ENCODE measurements at regions not wholly inside any gene's neighbourhood (a gene's known extent, or its start where the extent isn't known, plus 50 kb on each side); places are given as distances from the start of the nearest gene placed in this dataset.

DNA sequence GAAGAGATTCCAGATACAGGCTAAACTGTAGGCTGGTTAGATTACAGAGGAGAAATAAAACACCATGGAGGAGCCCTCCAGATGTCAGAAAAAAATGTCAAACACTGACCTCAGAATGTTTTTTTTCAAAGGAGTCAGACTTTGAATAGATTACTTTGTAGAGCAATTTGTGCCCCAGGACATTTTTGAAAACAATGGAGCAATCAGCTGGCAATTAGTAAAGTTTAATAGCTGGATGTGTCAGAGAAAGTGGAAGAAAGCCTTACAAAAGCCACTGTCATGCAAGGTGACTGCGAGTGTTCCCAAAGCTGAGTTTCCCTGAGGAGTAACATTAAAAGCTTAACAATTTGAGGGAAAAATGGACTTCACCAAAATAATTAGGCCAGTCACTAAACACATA is 417.8 kb upstream of the CTNND2 start:
- no peak for DNase-seq

DNA sequence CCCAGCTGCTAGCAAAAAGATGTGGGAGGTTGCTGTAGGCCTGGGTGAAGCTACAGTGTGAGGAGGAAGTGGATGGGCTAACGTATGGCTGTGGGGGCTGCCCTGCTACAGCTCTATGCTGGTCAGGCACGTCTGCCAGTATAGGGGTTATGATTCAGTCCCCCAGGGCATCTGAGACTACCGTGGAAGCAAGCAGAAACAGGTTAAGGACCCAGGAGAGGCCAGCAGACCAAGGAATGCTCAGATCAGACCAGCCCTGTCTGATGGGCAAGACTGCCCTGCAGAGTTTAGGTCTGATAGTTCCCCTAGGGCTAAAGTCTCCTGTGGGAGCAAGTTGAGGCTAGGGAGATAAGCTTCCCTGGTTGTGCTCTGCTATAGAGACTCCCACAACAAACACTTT is 416.1 kb upstream of the CTNND2 start:
- DNase-seq = no peak

DNA sequence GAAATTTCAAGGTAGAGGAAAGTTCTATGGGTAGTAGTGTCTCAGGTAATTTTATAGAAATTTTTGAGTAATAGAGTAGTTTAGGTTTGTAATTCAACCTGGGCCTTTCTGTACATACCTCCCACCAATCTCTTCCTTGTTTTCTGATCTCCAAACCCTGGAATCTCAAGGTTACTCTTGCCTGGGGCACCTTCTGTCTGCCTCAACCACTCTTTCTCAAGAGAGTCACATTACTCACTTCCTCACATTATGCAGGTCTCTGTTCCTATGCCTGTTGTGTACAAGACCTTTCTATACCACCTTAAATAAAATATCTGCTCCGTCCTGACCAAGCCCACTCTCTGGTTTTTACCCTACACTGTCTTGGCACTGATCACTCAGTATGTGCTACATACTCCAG is 412.6 kb upstream of the CTNND2 start:
- DNase-seq = no peak

DNA sequence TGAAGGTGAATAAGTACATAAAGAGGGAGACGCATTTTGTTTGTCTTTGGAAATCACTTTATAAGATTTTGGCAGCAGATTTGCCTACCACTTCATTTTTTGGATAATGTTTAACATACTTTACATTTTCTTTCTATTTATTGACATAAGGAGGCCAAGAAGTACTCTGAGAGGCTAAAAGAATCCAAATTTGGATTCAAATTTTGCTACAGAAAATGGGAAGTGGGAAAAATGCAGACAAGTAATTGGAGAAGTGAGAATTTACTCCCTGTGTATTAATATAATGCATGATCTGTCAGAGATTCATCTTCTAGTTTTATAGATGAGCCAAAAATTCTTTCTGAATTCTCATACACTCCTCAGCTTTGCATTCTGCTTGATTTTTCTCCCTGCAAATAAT is 411.2 kb upstream of the CTNND2 start:
- DNase-seq = no peak

DNA sequence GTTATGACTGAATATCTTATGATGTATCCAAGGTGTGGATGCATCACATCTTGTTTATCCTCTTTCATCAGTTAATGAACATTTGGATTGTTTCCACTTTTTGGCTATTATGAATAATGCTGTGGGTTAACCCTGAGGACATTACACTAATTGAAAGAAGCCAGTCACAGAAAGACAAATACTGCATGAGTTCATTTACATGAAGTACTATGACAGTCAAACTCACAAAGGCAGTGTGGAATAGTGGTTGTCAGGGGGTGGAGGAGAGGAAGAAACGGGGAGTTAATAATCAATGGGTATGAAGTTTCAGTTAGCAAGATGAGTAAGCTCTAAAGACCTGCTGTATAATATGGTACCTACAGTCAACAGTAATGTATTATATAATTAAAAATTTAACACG is 409.4 kb upstream of the CTNND2 start:
- DNase-seq = no peak

DNA sequence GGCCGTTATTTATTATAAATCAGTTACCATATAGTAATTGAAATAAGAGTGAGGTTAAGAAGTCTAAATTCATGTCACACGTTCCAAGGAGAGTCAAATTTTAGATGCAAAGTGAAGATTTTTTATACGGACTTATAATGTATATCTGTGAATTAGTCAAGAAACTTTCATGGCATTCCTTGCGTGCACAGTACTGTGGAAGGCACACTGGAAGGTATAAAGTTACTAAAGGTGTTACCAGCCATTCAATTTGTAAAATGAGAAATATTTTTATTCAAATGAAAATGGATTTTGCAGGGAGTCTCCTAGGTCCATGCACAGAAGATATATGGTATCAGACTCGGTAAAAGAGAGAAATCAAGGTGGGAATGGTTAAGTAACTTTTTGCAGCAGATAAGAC is 408.1 kb upstream of the CTNND2 start:
- no peak for DNase-seq

DNA sequence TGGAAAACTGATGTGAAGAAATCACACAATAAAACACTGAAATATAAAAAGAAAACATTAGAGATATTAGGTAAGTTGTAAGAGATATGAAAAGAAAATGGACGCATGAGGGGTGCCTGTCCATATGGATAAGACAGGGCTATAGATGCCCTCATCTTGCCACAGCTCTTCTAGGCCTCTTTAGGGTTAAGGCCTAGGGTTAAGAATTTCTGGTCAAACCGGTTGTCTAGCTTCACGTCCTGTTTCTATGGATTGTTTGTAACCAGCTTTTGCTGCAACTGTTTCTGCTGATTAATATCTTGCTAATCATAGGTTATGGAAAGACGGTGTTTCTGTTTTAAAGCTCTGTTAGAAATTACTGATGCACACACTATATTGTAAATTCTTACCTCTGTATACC is 389.9 kb upstream of the CTNND2 start:
- DNase-seq = no peak

DNA sequence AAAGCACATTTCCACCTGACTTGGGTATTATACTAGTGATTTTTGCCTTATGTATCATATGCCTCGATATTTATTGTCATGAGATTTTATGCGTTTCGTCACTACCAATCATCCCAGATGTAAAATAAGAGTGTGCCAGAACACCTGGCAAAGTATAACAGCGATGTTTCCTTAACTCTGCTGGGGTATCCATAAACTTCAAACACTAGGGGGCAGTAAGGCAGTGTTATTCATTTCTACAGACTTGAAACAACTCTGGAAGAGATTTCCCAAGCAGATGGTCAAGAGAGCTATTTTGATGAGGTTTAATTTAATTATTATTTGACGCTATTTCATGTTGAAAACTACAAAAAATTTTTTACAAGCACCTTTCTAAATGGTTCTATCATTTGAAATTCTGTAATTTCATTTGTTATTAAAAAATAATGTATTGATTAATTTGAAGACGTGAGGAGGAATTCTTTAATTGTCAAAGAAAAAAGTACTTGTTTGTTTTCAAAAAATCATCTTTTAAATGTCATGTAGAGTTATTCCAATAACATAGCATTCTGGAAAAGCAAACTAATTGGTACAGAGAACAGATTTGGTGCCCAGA is 388.5 kb upstream of the CTNND2 start:
- peak; percentile 45 for DNase-seq

DNA sequence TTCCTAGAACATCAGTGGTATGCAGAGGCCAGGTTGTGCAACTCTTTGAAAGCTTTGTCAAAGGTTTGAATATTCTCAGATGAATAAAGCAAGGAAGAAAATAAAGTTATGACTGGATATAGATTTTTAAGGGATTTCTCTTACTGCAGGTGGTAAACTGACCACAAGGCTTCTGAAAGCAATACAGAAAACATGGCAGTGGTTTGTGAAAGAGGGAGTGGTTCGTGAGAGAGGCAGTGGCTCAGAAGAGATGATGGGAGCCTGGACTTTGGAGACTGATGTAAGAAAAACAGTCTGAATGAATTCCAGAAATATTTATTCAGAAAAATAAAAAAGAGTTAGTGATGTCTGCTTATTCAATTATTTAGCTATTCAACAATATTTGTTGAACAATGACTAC is 380.4 kb upstream of the CTNND2 start:
- no peak for DNase-seq

DNA sequence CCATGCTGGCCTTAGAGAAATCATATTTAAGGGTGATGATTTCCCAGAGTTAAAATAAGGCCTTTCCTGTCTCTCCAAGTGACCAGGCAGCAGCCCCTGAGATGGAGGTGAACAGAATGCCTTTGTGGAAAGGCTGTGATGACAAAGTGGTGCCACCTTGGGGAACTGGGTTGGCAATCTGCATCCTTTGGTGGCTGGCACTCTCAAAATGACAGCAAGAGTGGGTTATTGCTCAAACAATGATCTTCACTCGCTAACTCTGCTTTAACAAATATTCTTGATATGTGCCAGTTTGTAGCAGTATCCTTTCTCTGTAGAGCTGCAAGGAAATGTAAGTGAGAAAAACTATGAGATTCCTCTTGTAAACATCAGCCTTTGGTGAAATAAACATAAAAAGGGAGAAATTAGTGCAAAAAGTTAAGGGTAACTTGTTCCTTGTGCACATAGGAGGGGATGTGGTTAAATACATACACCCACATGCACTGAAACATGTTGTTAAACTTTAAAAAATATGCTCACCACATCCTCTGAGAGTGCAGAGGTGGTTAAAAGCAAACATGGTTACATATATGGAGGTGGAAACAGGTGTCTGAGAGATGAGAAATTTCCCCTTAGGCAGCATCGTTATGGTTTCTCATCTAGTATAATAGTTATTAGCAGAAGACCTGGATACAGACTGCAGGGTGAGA is 373.4 kb upstream of the CTNND2 start:
- no peak for DNase-seq

DNA sequence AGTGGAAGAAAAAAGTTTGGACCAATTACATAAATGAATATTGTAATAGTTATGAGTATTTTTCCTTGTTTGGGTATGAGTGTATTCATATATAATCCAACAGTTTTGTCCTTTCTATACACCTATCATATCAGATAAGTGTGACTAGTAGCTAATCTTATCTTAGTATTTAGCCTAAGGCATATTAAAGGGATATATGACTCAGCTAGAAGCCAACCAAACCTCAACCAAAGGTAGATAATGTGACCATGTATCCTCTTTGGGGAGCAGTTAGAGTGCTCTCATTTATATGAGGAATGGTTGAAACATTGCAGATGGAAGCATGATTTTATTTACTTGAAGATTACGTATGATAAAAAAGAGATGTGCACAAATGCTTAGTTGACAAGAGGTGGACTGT is 370.0 kb upstream of the CTNND2 start:
- DNase-seq = no peak

DNA sequence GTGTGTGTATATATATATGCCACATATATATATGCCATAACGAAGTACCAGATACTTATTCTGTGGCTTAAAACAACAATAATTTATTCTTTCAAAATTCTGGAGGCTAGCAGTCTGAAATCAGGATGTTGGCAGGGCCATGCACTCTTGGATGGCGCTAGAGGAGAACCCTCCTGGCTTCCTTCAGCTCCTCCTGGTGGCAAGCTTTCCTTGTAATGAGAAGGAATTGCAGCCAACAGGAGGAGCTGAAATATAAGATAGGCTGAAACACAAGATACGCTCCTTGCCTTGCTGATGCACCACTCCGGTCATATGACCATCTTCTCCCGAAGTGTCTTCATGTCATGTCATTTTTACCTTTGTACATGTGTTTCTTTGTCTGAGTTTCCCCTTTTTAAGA is 368.1 kb upstream of the CTNND2 start:
- DNase-seq = no peak

DNA sequence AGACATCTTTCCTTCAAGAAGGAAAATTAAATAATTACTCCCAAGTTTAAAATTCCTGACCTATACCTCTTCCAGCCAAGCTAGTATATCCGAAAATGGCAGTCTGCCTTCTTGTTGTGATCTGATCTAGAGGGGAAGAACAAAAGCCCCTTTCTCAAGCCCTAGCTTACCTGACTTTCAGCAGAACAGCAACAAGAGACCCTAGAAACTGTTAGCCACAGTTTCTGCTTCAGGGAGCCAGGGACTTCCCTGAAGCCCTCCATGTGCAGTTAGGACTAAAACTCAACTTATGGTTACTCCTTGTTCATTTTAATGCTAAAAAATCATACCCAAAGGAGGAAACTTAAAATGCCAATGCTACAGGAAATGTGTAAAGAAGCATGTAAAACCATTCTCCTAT is 366.7 kb upstream of the CTNND2 start:
- no peak for DNase-seq

DNA sequence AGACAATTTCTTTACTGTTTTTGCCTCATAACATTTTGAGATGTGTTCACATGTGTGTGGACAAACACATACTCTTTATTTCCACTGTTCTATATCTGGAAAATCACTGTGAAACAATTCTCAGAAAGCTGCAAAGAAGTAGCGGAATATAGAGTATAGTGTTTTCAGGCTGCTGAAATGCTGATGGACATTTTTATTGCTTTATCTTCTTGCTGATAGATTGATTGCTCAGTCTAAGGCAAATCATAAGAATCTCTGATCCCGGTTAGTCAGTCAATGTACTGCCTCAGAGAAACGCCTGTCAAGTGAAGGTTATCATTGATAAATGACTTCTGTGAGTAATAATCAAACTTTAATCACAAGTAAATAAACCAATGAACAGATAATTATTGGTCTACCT is 364.9 kb upstream of the CTNND2 start:
- DNase-seq = no peak

DNA sequence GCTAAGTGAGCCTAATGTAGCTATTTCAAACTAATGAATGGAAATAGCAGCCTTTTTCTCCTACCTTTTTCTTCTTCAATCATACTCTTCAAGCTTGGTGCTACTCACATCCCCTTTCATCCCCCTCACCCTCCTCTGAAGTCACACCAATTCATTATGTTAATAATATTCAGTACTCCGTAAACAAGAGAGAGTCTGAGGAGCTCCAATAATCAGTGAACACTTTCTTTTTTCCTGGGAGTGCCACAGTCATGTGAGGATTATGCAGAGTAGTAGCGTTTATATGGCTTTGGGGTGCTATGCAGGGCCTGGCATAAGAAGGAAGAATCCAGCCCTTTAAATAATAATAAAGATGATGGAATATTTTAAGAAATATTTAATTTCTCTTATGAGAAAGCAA is 354.3 kb upstream of the CTNND2 start:
- no peak for DNase-seq

DNA sequence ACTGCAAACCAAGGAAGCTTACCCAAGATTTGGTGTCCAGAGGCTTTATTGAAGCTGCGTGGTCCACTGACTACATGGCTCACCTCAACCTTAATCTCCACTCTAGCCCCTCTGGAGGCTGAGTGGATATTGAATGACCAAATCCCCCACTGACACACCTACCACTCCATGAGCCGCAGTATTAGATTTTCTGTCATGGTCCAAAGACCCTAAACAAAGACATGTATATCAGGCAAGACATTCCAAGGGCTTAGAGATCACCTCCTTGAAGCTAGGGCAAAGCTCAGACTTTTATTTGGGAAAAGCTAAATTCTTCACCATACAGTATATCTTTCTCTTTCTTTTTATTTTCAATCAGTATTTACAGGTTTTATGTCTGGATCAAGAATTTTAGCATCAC is 346.2 kb upstream of the CTNND2 start:
- DNase-seq = no peak

DNA sequence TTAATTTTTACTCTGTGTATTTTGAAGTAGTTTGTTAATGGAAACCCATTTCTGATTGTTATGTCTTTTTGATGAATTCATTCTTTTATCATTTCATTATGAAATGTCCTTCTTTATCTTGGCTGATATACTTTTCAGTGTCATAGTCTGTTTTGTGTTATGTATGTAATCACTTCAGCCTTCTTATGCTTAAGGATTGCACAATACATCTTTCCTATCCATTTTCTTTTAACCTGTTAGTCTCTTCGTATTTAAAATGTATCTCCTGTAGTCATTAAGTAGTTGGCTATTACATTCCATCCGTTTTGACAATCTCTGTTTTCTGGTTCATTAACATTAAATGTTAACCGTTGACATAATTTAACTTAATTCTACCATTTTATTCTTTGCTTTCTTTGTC is 344.6 kb upstream of the CTNND2 start:
- no peak for DNase-seq

DNA sequence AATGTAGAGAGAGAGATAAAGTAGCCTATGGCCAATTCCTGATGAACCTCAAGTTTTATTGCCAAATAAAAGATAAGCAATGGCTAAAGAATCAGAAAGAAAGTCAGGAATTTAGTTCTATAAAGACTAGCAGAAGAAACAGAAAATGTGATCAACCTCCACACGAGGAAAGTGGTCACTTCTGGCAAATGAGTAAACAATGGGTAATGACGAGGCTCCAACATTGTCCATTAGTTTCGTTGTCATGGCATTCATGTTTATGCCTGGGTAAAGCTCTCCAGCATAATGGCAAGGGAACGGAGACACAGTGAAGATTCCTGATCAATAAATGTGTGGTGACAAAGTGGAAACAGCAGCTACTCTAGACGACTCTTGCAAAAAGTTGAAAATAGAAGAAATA is 341.8 kb upstream of the CTNND2 start:
- DNase-seq = no peak

DNA sequence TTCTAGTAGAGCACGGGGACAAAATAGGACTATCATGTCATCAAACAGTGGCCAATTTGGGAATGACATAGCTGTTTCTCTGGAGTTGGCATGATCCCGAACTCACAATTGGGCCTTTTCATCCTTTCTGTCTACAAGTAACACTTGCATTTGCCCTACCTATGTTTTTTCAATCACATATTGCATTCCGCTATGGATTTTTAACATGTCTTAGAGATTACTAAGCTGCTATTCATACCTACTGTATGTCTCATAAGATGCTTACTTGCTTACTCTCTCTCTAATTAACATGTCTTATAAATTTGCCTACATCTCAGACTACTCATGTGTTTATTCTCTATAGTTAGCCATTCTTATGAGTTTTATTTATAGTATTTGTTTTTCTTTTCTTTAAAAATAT is 341.2 kb upstream of the CTNND2 start:
- no peak for DNase-seq

DNA sequence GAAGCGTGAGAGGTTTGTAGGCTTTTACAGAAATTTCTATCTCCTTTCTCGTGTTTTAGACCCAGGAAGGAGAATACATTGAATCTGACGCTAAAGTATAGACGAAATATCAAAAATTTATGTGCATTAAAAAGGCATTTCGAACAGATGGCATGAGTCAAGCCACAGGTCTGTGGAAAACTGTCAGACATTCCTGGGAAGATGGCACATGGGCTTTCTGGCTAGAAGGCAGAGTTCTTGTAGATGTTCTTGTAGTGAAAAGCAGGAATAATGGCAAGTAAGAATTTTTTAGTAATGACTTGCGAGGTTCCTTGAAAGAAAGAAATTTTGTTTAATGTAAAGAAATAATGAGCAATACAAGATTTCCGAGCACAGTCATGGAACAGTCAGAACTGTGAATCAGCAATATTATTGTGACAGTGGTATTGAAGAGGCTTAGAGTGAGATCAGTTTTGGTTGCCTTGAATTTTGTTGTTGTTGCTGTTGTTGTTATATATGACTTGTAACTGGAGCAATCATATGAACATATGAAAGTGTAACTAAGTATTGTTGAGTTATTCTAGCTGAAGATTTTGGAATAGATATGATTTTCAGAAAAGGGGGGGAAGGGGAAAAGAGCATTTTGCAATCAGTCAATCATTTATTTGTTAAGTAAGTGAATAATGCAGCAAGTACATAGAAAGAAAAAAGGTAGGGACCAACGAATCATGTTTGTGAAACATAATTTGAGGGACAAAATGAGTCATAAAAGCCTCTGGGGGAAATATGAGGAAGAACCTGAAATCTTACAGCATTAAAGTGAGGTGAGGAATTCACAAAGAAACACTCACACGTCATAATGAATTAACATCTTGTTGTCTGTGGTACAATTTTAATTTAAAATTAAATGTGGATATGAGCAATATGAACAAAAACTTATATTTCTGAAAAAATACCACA is 339.0 kb upstream of the CTNND2 start:
- no peak for DNase-seq

DNA sequence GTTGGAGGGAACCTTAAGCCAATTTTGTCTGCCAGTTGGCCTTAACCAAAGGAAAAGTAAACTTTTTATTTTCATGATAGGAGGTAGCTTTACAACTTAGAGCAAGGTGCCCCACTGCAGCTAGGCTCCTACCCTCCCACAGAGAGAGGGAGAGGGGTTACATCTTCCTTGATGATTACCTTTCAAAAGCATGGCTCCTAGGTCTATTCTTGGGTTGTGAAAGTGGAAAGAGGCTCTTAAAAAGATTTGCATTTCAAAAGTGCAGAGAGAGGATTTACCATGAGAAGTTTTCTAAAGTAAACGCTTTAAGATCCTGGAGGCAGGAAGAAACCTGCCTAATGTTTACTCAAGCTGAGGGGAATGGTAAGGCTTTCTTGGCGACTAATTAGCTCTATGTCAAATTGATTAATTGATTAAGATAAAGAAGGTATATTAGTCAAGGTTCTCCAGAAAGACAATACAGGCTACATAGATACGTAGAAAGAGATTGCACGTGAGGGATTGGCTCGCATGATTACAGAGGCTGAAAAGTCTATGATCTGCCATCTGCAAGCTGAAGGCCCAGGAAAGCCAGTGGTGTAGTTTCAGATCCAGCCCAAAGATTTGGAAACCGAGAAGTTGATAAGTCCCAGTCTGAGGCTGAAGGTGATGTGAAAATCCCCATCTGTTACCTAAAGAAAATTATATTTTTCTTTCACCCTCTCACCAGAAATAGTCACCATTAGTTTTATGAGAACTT is 333.8 kb upstream of the CTNND2 start:
- DNase-seq = no peak

DNA sequence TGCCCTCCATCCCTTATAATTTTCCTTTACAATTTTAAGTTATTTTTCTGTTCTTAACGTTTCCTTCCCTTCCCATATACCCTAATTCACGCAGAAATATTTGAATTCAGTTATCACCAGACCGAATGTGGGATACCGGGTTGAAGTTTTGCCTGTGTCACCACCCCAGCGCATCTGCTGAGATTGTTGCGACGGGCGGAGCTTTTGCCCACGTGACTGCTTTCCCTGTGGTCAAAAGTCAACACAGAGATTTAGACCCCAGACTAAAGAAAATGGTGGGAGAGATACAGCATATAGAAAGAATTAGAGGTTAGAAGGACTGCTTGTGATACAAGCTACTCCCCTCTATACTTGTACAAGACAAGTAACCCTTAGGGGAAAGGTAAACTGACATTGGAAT is 326.4 kb upstream of the CTNND2 start:
- DNase-seq = no peak

DNA sequence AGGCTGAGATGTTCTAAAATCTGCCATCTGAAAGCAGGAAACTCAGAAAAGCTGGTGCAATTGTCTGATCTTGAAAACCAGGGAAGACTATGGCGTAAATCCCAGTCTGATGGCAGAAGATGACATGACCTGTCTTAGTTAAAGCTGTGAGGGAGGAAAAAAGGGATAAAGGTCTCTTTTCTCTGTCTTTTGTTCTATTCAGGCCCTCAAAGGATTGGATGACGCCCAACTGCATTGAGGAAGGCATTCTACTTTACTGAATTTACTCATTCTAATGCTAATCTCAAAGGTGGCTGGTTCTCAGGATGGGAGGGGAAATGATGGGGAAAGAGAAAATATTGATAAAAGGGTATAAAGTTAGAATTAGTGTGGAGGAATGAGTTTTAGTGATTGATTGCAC is 312.8 kb upstream of the CTNND2 start:
- DNase-seq = no peak

Measured in SHP77 treated with DMSO at 0.1 percent for 48 hours (cell line).